ENCODE measurements at regions not wholly inside any gene's neighbourhood (a gene's known extent, or its start where the extent isn't known, plus 50 kb on each side); places are given as distances from the start of the nearest gene placed in this dataset.
A peak's percentile ranks its signal among the peaks of the same experiment; 100 is the strongest.
"Not testable (repeated sequence)": the region's sequence is repeated elsewhere in the genome, so short reads cannot be mapped to it uniquely, and the experiment has no call there.

GRCh38 chr6:140185991-140186390 is 811.5 kb upstream of the CITED2 start:
- DNase-seq: no peak

- no peak for DNase-seq
Measured at GRCh38 chr6:140183881-140184280, 809.4 kb upstream of the CITED2 start.

GRCh38 chr6:140182821-140183220 is 808.4 kb upstream of the CITED2 start:
- no peak for DNase-seq

GRCh38 chr6:140181876-140182275 is 807.4 kb upstream of the CITED2 start:
- DNase-seq: no peak

- no peak for DNase-seq
Measured at GRCh38 chr6:140180306-140180705, 805.9 kb upstream of the CITED2 start.

- no peak for DNase-seq
Measured at GRCh38 chr6:140178935-140179334, 804.5 kb upstream of the CITED2 start.

GRCh38 chr6:140178520-140178919 is 804.1 kb upstream of the CITED2 start:
- no peak for DNase-seq

- no peak for DNase-seq
Measured at GRCh38 chr6:140176306-140176705, 801.9 kb upstream of the CITED2 start.

GRCh38 chr6:140175486-140175885 is 801.0 kb upstream of the CITED2 start:
- no peak for DNase-seq

- DNase-seq: no peak
Measured at GRCh38 chr6:140174524-140174923, 800.1 kb upstream of the CITED2 start.

GRCh38 chr6:140168365-140168764 is 793.9 kb upstream of the CITED2 start:
- no peak for DNase-seq

GRCh38 chr6:140160909-140161308 is 786.5 kb upstream of the CITED2 start:
- DNase-seq: no peak

- no peak for DNase-seq
Measured at GRCh38 chr6:140160494-140160893, 786.0 kb upstream of the CITED2 start.

GRCh38 chr6:140156131-140156530 is 781.7 kb upstream of the CITED2 start:
- no peak for DNase-seq

GRCh38 chr6:140155451-140156126 is 781.1 kb upstream of the CITED2 start:
- peak; percentile 5 for DNase-seq

- no peak for DNase-seq
Measured at GRCh38 chr6:140153703-140154102, 779.3 kb upstream of the CITED2 start.

- not testable (repeated sequence) for DNase-seq
Measured at GRCh38 chr6:140147825-140148814, 773.7 kb upstream of the CITED2 start.

- DNase-seq: no peak
Measured at GRCh38 chr6:140140891-140141290, 766.4 kb upstream of the CITED2 start.

- DNase-seq: no peak
Measured at GRCh38 chr6:140138311-140139010, 764.0 kb upstream of the CITED2 start.

- DNase-seq: no peak
Measured at GRCh38 chr6:140134224-140134623, 759.8 kb upstream of the CITED2 start.

GRCh38 chr6:140130074-140130473 is 755.6 kb upstream of the CITED2 start:
- no peak for DNase-seq

GRCh38 chr6:140124498-140124897 is 750.0 kb upstream of the CITED2 start:
- DNase-seq: no peak

GRCh38 chr6:140108167-140108566 is 733.7 kb upstream of the CITED2 start:
- DNase-seq: no peak

Measured in NCI-H1105 treated with DMSO at 0.1 percent for 48 hours (cell line).